CD4-positive, alpha-beta T cell treated with Interferon alpha-2 for 1 hour (primary cell): ENCODE measurements at regions not wholly inside any gene's neighbourhood (a gene's known extent, or its start where the extent isn't known, plus 50 kb on each side); places are given as distances from the start of the nearest gene placed in this dataset.

Source experiments
- DNase-seq, 2 donors: peaks; one replicate each; pipeline ENCODE4 v3.0.0-alpha.2; 2020 to 2022

GRCh38 chrX:150143721-150144440 lies 205.6 kb upstream of the EOLA2 start:
- DNase-seq = no peak

- no peak for DNase-seq
Observed at GRCh38 chrX:150146271-150146896, 208.1 kb upstream of the EOLA2 start.

- no peak for DNase-seq
Observed at GRCh38 chrX:150148749-150149672, 210.7 kb upstream of the EOLA2 start.

- no peak for DNase-seq
Observed at GRCh38 chrX:150150076-150150779, 211.9 kb upstream of the EOLA2 start.

GRCh38 chrX:150150780-150151125 lies 212.4 kb upstream of the MAMLD1 start:
- DNase-seq = no peak

GRCh38 chrX:150152036-150152435 lies 211.1 kb upstream of the MAMLD1 start:
- no peak for DNase-seq

GRCh38 chrX:150152546-150152945 lies 210.6 kb upstream of the MAMLD1 start:
- DNase-seq = no peak

- no peak for DNase-seq
Observed at GRCh38 chrX:150155436-150156035, 207.6 kb upstream of the MAMLD1 start.

- DNase-seq = no peak
Observed at GRCh38 chrX:150156615-150157014, 206.5 kb upstream of the MAMLD1 start.

- no peak for DNase-seq
Observed at GRCh38 chrX:150157291-150157690, 205.8 kb upstream of the MAMLD1 start.

GRCh38 chrX:150158554-150159332 lies 204.4 kb upstream of the MAMLD1 start:
- DNase-seq = no peak

- DNase-seq = no peak
Observed at GRCh38 chrX:150159537-150159936, 203.6 kb upstream of the MAMLD1 start.

- DNase-seq = no peak
Observed at GRCh38 chrX:150160656-150161055, 202.5 kb upstream of the MAMLD1 start.

GRCh38 chrX:150161193-150161592 lies 201.9 kb upstream of the MAMLD1 start:
- no peak for DNase-seq

GRCh38 chrX:150162141-150162540 lies 201.0 kb upstream of the MAMLD1 start:
- no peak for DNase-seq

- DNase-seq = no peak
Observed at GRCh38 chrX:150163221-150163930, 199.7 kb upstream of the MAMLD1 start.

- DNase-seq = no peak
Observed at GRCh38 chrX:150163956-150164726, 199.0 kb upstream of the MAMLD1 start.

- DNase-seq = no peak
Observed at GRCh38 chrX:150164971-150165600, 198.0 kb upstream of the MAMLD1 start.

GRCh38 chrX:150165776-150166610 lies 197.1 kb upstream of the MAMLD1 start:
- DNase-seq = no peak
